IMR-90 (cell line): ENCODE measurements at regions not wholly inside any gene's neighbourhood (a gene's known extent, or its start where the extent isn't known, plus 50 kb on each side); places are given as distances from the start of the nearest gene placed in this dataset.

Source experiments
- ATAC-seq: fragments of 200-7000 bp; cut with Tn5 transposase; 2 replicates; pipeline ENCODE4 v1.9.1; 2020; ENCODE audit warnings: low read depth, mild to moderate bottlenecking, moderate library complexity
- BruUV-seq: library from RNA; stranded (reverse); fragments of 400-500 nt; replicated peaks from 2 replicates; lab custom pipeline; 2021; lab: Mats Ljungman, UMichigan
- CTCF ChIA-PET: fragments of 300-600 bp; formaldehyde crosslinking; extraction: SDS; loops from one replicate; lab custom pipeline; 2021; ENCODE audit warnings: antibody characterized with exemption; lab: Yijun Ruan, JAX
- POLR2A ChIA-PET: fragments of 300-600 bp; sonication (Branson Sonifier 250); formaldehyde crosslinking; loops from one replicate; lab custom pipeline; 2022; ENCODE audit warnings: antibody characterized with exemption; ENCODE audit not compliant: unreplicated experiment; lab: Charles Lee
- DNase-seq: peaks from one replicate; pipeline ENCODE4 v3.0.0; 2013
- H2AFZ ChIP-seq: replicated peaks from 2 replicates; pipeline ENCODE3; 2013; ENCODE audit warnings: low read length, mild to moderate bottlenecking; ENCODE audit not compliant: poor library complexity
- H2AK5ac ChIP-seq: 2 replicates; pipeline ENCODE4 v1.6.1; 2013; ENCODE audit warnings: low read depth, low read length, inconsistent platforms
- H2AK9ac ChIP-seq: replicated peaks from 2 replicates; pipeline ENCODE3; 2013; ENCODE audit warnings: mild to moderate bottlenecking, low read depth, low read length, moderate library complexity; ENCODE audit not compliant: poor library complexity
- H2BK120ac ChIP-seq: 2 replicates; pipeline ENCODE4 v1.6.1; 2013; ENCODE audit warnings: low read depth, low read length, inconsistent platforms
- H2BK15ac ChIP-seq: 3 replicates; pipeline ENCODE4 v1.6.1; 2013; ENCODE audit warnings: low read depth, low read length, inconsistent platforms
- H2BK20ac ChIP-seq: 2 replicates; pipeline ENCODE4 v1.6.1; 2013; ENCODE audit warnings: low read depth, mild to moderate bottlenecking, inconsistent platforms, low read length, moderate library complexity
- H2BK5ac ChIP-seq: 2 replicates; pipeline ENCODE4 v1.6.1; 2013; ENCODE audit warnings: mild to moderate bottlenecking, low read depth, low read length, inconsistent platforms; ENCODE audit not compliant: poor library complexity, severe bottlenecking
- H3K14ac ChIP-seq: replicated peaks from 2 replicates; pipeline ENCODE4 v1.6.1; 2013; ENCODE audit warnings: low read depth, low read length, inconsistent platforms
- H3K18ac ChIP-seq: 2 replicates; pipeline ENCODE4 v1.6.1; 2013; ENCODE audit warnings: low read depth, low read length, control low read depth
- H3K23ac ChIP-seq: 2 replicates; pipeline ENCODE4 v1.6.1; 2013; ENCODE audit warnings: low read depth, low read length, inconsistent platforms
- H3K27ac ChIP-seq: 2 replicates; pipeline ENCODE4 v1.5.1; 2013; ENCODE audit warnings: mild to moderate bottlenecking, control low read depth, low read length; ENCODE audit not compliant: insufficient read depth
- H3K27me3 ChIP-seq: 2 replicates; pipeline ENCODE4 v1.6.1; 2013; ENCODE audit warnings: low read length; ENCODE audit not compliant: control insufficient read depth, insufficient read depth
- H3K36me3 ChIP-seq: 2 replicates; pipeline ENCODE4 v1.6.1; 2013; ENCODE audit warnings: low read length, mixed read lengths; ENCODE audit not compliant: control insufficient read depth, insufficient read depth
- H3K4ac ChIP-seq: 2 replicates; pipeline ENCODE4 v1.6.1; 2013; ENCODE audit warnings: low read depth, low read length, inconsistent platforms
- H3K4me1 ChIP-seq: 2 replicates; pipeline ENCODE4 v1.6.1; 2013; ENCODE audit warnings: low read length, mixed read lengths; ENCODE audit not compliant: control insufficient read depth, insufficient read depth
- H3K4me2 ChIP-seq: 2 replicates; pipeline ENCODE4 v1.6.1; 2013; ENCODE audit warnings: low read depth, mild to moderate bottlenecking, control low read depth, low read length, moderate library complexity
- H3K4me3 ChIP-seq: 2 replicates; pipeline ENCODE4 v1.5.1; 2013; ENCODE audit warnings: low read depth, mild to moderate bottlenecking, control low read depth, low read length, moderate library complexity; ENCODE audit not compliant: insufficient read depth
- H3K56ac ChIP-seq: 2 replicates; pipeline ENCODE4 v1.6.1; 2013; ENCODE audit warnings: low read length, inconsistent platforms; ENCODE audit not compliant: insufficient read depth; ENCODE audit errors: extremely low read depth
- H3K79me1 ChIP-seq, 2 experiments: 2 replicates each; pipeline ENCODE4 v1.6.1; 2013; ENCODE audit warnings: low read length in 2 of 2, inconsistent platforms in 1 of 2, low read depth in 1 of 2
- H3K9ac ChIP-seq: 2 replicates; pipeline ENCODE4 v1.6.1; 2013; ENCODE audit warnings: low read depth, low read length, control low read depth
- H3K9me1 ChIP-seq: 2 replicates; pipeline ENCODE4 v1.6.1; 2013; ENCODE audit warnings: low read length, inconsistent platforms; ENCODE audit not compliant: insufficient read depth
- H3K9me3 ChIP-seq: 2 replicates; pipeline ENCODE4 v1.6.1; 2013; ENCODE audit warnings: low read length; ENCODE audit not compliant: control insufficient read depth, insufficient read depth
- H4K20me1 ChIP-seq: 2 replicates; pipeline ENCODE4 v1.6.1; 2013; ENCODE audit warnings: low read length, inconsistent platforms; ENCODE audit not compliant: insufficient read depth
- H4K5ac ChIP-seq: 2 replicates; pipeline ENCODE4 v1.6.1; 2013; ENCODE audit warnings: mild to moderate bottlenecking, low read depth, low read length, control low read depth
- H4K8ac ChIP-seq, 2 experiments: 2 replicates each; pipeline ENCODE4 v1.6.1; 2013; ENCODE audit warnings: low read depth in 2 of 2, low read length in 2 of 2, control low read depth in 1 of 2, inconsistent platforms in 1 of 2
- H4K91ac ChIP-seq: 2 replicates; pipeline ENCODE4 v1.6.1; 2013; ENCODE audit warnings: low read depth, low read length, inconsistent platforms; ENCODE audit not compliant: insufficient read depth
- BHLHE40 ChIP-seq: fragments of 150-350 bp; IDR thresholded peaks from 2 replicates; pipeline ENCODE4 v1.6.1; 2016; ENCODE audit warnings: mild to moderate bottlenecking, low read depth, low read length
- CEBPB ChIP-seq: IDR thresholded peaks from 2 replicates; pipeline ENCODE4 v1.6.1; 2012; ENCODE audit warnings: low read depth, low read length, improper control_type of control experiment
- CHD1 ChIP-seq: IDR thresholded peaks from 2 replicates; pipeline ENCODE4 v1.6.1; 2012; ENCODE audit warnings: low read depth, low read length, improper control_type of control experiment
- FOS ChIP-seq: fragments of 150-350 bp; IDR thresholded peaks from 2 replicates; pipeline ENCODE4 v1.6.1; 2016; ENCODE audit warnings: low read depth, low read length
- MAFK ChIP-seq: IDR thresholded peaks from 2 replicates; pipeline ENCODE4 v1.6.1; 2012; ENCODE audit warnings: low read depth, low read length, improper control_type of control experiment
- MAZ ChIP-seq: IDR thresholded peaks from 2 replicates; pipeline ENCODE4 v1.6.1; 2012; ENCODE audit warnings: low read depth, mild to moderate bottlenecking, low read length, improper control_type of control experiment, moderate library complexity, borderline replicate concordance
- MXI1 ChIP-seq: IDR thresholded peaks from 2 replicates; pipeline ENCODE4 v1.6.1; 2012; ENCODE audit warnings: low read depth, mild to moderate bottlenecking, low read length, moderate library complexity, borderline replicate concordance
- NFE2L2 ChIP-seq: fragments of 150-350 bp; IDR thresholded peaks from 2 replicates; pipeline ENCODE4 v1.6.1; 2016; ENCODE audit warnings: low read depth, mild to moderate bottlenecking, low read length
- RAD21 ChIP-seq: IDR thresholded peaks from 2 replicates; pipeline ENCODE4 v1.6.1; 2012; ENCODE audit warnings: low read length, improper control_type of control experiment
- RCOR1 ChIP-seq: IDR thresholded peaks from 2 replicates; pipeline ENCODE4 v1.6.1; 2012; ENCODE audit warnings: mild to moderate bottlenecking, low read length, improper control_type of control experiment; ENCODE audit not compliant: insufficient replicate concordance
- RFX5 ChIP-seq: IDR thresholded peaks from 2 replicates; pipeline ENCODE4 v1.8.0; 2012; ENCODE audit warnings: low read depth, mild to moderate bottlenecking, low read length, moderate library complexity
- SMC3 ChIP-seq: fragments of 150-350 bp; IDR thresholded peaks from 2 replicates; pipeline ENCODE4 v1.6.1; 2016; ENCODE audit warnings: low read depth, mild to moderate bottlenecking, antibody characterized with exemption, low read length, moderate library complexity
- WGBS, 2 experiments: methylation state at CpG; one replicate each; pipeline versions ENCODE4 v1.1.5 to v1.1.7; 2013; ENCODE audit warnings: missing lambda C conversion rate in 2 of 2; ENCODE audit not compliant: insufficient read length in 1 of 2; ENCODE audit errors: extremely low coverage in 2 of 2; 5-methylcytosine and 5-hydroxymethylcytosine counted together
- dilution Hi-C: fragments of 300-500 bp; cut with HindIII; formaldehyde crosslinking; loops from one replicate; pipeline ENCODE4 v1.14.3; 2018; ENCODE audit warnings: low sequenced_read_pairs; ENCODE audit not compliant: unreplicated experiment
- in situ Hi-C: fragments of 300-500 bp; cut with MboI; formaldehyde crosslinking; loops from 3 replicates; pipeline ENCODE4 v1.14.3; 2019; ENCODE audit warnings: low sequenced_read_pairs, inconsistent platforms, mixed read lengths
- intact Hi-C: fragments of 100-400 bp; cut with micrococcal nuclease; formaldehyde crosslinking; loops from 2 replicates; pipeline ENCODE4 v1.10.0; 2022
- TF ChIP-seq, protein P1 (sequence below): fragments of 150-350 bp; IDR thresholded peaks from 2 replicates; pipeline ENCODE4 v1.6.1; 2016; ENCODE audit warnings: low read depth, mild to moderate bottlenecking, low read length, moderate library complexity, borderline replicate concordance
- TF ChIP-seq, protein P2 (sequence below): conservative IDR thresholded peaks from 2 replicates; pipeline ENCODE4 v1.5.1; 2012; ENCODE audit warnings: mild to moderate bottlenecking, low read depth, low read length, improper control_type of control experiment
- TF ChIP-seq, protein P3 (sequence below): fragments of 150-350 bp; IDR thresholded peaks from 2 replicates; pipeline ENCODE4 v1.6.1; 2017; ENCODE audit warnings: mild to moderate bottlenecking, antibody characterized with exemption, low read length, low read depth

DNA sequence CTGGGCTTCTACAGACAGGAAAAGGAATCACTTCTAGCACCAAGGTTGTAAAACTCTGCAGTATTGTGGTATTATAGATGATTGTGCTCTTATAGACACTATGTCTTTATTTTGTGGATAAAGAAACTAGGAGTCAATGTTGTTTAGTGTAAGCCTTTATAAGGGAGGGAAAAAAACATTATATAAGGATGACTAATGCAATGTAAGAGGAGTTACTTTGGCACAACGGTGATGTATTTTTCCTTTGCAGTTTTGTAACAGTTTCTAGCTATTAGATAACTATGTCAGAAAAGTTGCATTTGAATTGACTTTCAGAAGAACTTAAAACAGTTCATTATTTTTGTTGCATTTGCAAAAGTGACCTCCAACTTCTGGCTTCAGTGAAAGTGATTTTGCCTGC, 545.4 kb downstream of the CCDC85A start:
- POLR2A ChIA-PET = no interaction called here
- no peak for DNase-seq
- H3K4me2 ChIP-seq = no peak overlapping the region

More for the DNA sequence above, 545.4 kb downstream of the CCDC85A start:
- no peak for ATAC-seq
- Histone ChIP-seq H2BK120ac (no peak overlapping the region), H2AK9ac (no peak overlapping the region), H3K27ac (no peak overlapping the region), H2AK5ac (no peak overlapping the region), H2BK15ac (no peak overlapping the region), H3K4me3 (no peak overlapping the region), H2BK20ac (no peak overlapping the region), H3K27me3 (no peaks in the 10 kb centered on the region), H4K91ac (no peak overlapping the region), H4K8ac (no peak overlapping the region), H3K14ac (no peak overlapping the region), H3K23ac (no peak overlapping the region), H3K9ac (no peak overlapping the region), H3K56ac (no peak overlapping the region), H3K9me1 (no peaks in the 10 kb centered on the region), H3K18ac (no peak overlapping the region), H3K9me3 (peaks cover 2% of the 10 kb centered on the region; the same call in 1 of the 2 replicates), H4K20me1 (no peaks in the 10 kb centered on the region), H4K5ac (no peak overlapping the region), H3K4ac (no peak overlapping the region), H3K4me1 (no peaks in the 10 kb centered on the region), H2AFZ (no peak overlapping the region), H3K79me1 (no peaks in the 10 kb centered on the region), H3K36me3 (no peaks in the 10 kb centered on the region), H2BK5ac (no peak overlapping the region)
- in situ Hi-C loops = loop anchor here (25.0 kb wide), 1 partner anchor 542 kb away; the partner anchor contains the start of gene CCDC85A
- CTCF ChIA-PET = no interaction called here
- intact Hi-C loops = no loop called here
- TF ChIP-seq, protein P1, sequence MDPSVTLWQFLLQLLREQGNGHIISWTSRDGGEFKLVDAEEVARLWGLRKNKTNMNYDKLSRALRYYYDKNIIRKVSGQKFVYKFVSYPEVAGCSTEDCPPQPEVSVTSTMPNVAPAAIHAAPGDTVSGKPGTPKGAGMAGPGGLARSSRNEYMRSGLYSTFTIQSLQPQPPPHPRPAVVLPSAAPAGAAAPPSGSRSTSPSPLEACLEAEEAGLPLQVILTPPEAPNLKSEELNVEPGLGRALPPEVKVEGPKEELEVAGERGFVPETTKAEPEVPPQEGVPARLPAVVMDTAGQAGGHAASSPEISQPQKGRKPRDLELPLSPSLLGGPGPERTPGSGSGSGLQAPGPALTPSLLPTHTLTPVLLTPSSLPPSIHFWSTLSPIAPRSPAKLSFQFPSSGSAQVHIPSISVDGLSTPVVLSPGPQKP = no peak
- TF ChIP-seq CEBPB (no peak), RAD21 (no peak), RFX5 (no peak), MAZ (no peak), CHD1 (no peak), FOS (no peak), RCOR1 (no peak), SMC3 (no peak), BHLHE40 (no peak), MAFK (no peak), MXI1 (no peak), NFE2L2 (no peak)
- TF ChIP-seq, protein P2, sequence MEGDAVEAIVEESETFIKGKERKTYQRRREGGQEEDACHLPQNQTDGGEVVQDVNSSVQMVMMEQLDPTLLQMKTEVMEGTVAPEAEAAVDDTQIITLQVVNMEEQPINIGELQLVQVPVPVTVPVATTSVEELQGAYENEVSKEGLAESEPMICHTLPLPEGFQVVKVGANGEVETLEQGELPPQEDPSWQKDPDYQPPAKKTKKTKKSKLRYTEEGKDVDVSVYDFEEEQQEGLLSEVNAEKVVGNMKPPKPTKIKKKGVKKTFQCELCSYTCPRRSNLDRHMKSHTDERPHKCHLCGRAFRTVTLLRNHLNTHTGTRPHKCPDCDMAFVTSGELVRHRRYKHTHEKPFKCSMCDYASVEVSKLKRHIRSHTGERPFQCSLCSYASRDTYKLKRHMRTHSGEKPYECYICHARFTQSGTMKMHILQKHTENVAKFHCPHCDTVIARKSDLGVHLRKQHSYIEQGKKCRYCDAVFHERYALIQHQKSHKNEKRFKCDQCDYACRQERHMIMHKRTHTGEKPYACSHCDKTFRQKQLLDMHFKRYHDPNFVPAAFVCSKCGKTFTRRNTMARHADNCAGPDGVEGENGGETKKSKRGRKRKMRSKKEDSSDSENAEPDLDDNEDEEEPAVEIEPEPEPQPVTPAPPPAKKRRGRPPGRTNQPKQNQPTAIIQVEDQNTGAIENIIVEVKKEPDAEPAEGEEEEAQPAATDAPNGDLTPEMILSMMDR = no peak
- TF ChIP-seq, protein P3, sequence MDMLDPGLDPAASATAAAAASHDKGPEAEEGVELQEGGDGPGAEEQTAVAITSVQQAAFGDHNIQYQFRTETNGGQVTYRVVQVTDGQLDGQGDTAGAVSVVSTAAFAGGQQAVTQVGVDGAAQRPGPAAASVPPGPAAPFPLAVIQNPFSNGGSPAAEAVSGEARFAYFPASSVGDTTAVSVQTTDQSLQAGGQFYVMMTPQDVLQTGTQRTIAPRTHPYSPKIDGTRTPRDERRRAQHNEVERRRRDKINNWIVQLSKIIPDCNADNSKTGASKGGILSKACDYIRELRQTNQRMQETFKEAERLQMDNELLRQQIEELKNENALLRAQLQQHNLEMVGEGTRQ = no peak
- no TSS peak for BruUV-seq
- no CpG with 5 or more reads among the region's 1 CpG for whole genome bisulfite sequencing, 2 experiments
- dilution Hi-C loops = no loop called here
